ENCODE measurements at regions not wholly inside any gene's neighbourhood (a gene's known extent, or its start where the extent isn't known, plus 50 kb on each side); places are given as distances from the start of the nearest gene placed in this dataset.

GRCh38 chr14:95611293-95611880 is 74.8 kb upstream of the TCL1B start:
- TF ChIP-seq CTCF (IDR thresholded peaks at IDR 0.05; ENCODE audit: low read depth, low read length, missing input control) = no peak
- no peak for TF ChIP-seq EGR1 (IDR thresholded peaks at IDR 0.05; ENCODE audit: low read depth in 2 of 2)
- TF ChIP-seq NR2F2 (IDR thresholded peaks at IDR 0.05) = no peak
- no peak for TF ChIP-seq TAF1 (conservative IDR thresholded peaks at IDR 0.05)
- TF ChIP-seq, protein P1, sequence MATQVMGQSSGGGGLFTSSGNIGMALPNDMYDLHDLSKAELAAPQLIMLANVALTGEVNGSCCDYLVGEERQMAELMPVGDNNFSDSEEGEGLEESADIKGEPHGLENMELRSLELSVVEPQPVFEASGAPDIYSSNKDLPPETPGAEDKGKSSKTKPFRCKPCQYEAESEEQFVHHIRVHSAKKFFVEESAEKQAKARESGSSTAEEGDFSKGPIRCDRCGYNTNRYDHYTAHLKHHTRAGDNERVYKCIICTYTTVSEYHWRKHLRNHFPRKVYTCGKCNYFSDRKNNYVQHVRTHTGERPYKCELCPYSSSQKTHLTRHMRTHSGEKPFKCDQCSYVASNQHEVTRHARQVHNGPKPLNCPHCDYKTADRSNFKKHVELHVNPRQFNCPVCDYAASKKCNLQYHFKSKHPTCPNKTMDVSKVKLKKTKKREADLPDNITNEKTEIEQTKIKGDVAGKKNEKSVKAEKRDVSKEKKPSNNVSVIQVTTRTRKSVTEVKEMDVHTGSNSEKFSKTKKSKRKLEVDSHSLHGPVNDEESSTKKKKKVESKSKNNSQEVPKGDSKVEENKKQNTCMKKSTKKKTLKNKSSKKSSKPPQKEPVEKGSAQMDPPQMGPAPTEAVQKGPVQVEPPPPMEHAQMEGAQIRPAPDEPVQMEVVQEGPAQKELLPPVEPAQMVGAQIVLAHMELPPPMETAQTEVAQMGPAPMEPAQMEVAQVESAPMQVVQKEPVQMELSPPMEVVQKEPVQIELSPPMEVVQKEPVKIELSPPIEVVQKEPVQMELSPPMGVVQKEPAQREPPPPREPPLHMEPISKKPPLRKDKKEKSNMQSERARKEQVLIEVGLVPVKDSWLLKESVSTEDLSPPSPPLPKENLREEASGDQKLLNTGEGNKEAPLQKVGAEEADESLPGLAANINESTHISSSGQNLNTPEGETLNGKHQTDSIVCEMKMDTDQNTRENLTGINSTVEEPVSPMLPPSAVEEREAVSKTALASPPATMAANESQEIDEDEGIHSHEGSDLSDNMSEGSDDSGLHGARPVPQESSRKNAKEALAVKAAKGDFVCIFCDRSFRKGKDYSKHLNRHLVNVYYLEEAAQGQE (IDR thresholded peaks at IDR 0.05) = no peak
- TF ChIP-seq, protein P2, sequence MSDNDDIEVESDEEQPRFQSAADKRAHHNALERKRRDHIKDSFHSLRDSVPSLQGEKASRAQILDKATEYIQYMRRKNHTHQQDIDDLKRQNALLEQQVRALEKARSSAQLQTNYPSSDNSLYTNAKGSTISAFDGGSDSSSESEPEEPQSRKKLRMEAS (IDR thresholded peaks at IDR 0.05) = no peak
- no peak for TF ChIP-seq FOXA1 (IDR thresholded peaks at IDR 0.05)
- no peak for TF ChIP-seq RXRA (IDR thresholded peaks at IDR 0.05)
- TF ChIP-seq, protein P3, sequence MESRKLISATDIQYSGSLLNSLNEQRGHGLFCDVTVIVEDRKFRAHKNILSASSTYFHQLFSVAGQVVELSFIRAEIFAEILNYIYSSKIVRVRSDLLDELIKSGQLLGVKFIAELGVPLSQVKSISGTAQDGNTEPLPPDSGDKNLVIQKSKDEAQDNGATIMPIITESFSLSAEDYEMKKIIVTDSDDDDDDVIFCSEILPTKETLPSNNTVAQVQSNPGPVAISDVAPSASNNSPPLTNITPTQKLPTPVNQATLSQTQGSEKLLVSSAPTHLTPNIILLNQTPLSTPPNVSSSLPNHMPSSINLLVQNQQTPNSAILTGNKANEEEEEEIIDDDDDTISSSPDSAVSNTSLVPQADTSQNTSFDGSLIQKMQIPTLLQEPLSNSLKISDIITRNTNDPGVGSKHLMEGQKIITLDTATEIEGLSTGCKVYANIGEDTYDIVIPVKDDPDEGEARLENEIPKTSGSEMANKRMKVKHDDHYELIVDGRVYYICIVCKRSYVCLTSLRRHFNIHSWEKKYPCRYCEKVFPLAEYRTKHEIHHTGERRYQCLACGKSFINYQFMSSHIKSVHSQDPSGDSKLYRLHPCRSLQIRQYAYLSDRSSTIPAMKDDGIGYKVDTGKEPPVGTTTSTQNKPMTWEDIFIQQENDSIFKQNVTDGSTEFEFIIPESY (IDR thresholded peaks at IDR 0.05) = no peak
- TF ChIP-seq SP1 (IDR thresholded peaks at IDR 0.05) = no peak

Measured in liver (tissue), 3 donors.